Daoy (cell line): ENCODE measurements at regions not wholly inside any gene's neighbourhood (a gene's known extent, or its start where the extent isn't known, plus 50 kb on each side); places are given as distances from the start of the nearest gene placed in this dataset.
"Not testable (repeated sequence)": the region's sequence is repeated elsewhere in the genome, so short reads cannot be mapped to it uniquely, and the experiment has no call there.

Source experiments
- DNase-seq: peaks from one replicate; pipeline ENCODE4 v3.0.0-alpha.2; 2015; ENCODE audit warnings: low read depth

GRCh38 chr2:156778916-156779315 is 342.7 kb downstream of the GPD2 start:
- no peak for DNase-seq

GRCh38 chr2:156779416-156780120 is 343.4 kb downstream of the GPD2 start:
- no peak for DNase-seq

GRCh38 chr2:156781677-156782076 is 345.5 kb downstream of the GPD2 start:
- DNase-seq: not testable (repeated sequence)

- DNase-seq: no peak
Observed at GRCh38 chr2:156784020-156784701, 348.0 kb downstream of the GPD2 start.

GRCh38 chr2:156787517-156787916 is 351.3 kb downstream of the GPD2 start:
- no peak for DNase-seq

GRCh38 chr2:156790343-156791037 is 354.3 kb downstream of the GPD2 start:
- DNase-seq: no peak

- no peak for DNase-seq
Observed at GRCh38 chr2:156792242-156792840, 356.2 kb downstream of the GPD2 start.

GRCh38 chr2:156797832-156798231 is 361.7 kb downstream of the GPD2 start:
- no peak for DNase-seq

GRCh38 chr2:156800065-156800653 is 364.0 kb downstream of the GPD2 start:
- no peak for DNase-seq

- DNase-seq: no peak
Observed at GRCh38 chr2:156800781-156801361, 364.7 kb downstream of the GPD2 start.

GRCh38 chr2:156803243-156803642 is 367.1 kb downstream of the GPD2 start:
- DNase-seq: no peak

GRCh38 chr2:156803967-156804366 is 367.8 kb downstream of the GPD2 start:
- no peak for DNase-seq

- DNase-seq: no peak
Observed at GRCh38 chr2:156810094-156810493, 373.9 kb downstream of the GPD2 start.

GRCh38 chr2:156812496-156812895 is 376.3 kb downstream of the GPD2 start:
- DNase-seq: no peak

- DNase-seq: no peak
Observed at GRCh38 chr2:156817430-156817829, 381.3 kb downstream of the GPD2 start.

- no peak for DNase-seq
Observed at GRCh38 chr2:156818221-156818620, 382.0 kb downstream of the GPD2 start.

- DNase-seq: no peak
Observed at GRCh38 chr2:156818944-156819343, 382.8 kb downstream of the GPD2 start.

GRCh38 chr2:156826341-156826933 is 390.3 kb downstream of the GPD2 start:
- no peak for DNase-seq

GRCh38 chr2:156834431-156834830 is 398.3 kb downstream of the GPD2 start:
- DNase-seq: no peak

- no peak for DNase-seq
Observed at GRCh38 chr2:156837635-156838370, 401.6 kb downstream of the GPD2 start.

GRCh38 chr2:156841321-156841720 is 405.1 kb downstream of the GPD2 start:
- DNase-seq: no peak
